ENCODE measurements at regions not wholly inside any gene's neighbourhood (a gene's known extent, or its start where the extent isn't known, plus 50 kb on each side); places are given as distances from the start of the nearest gene placed in this dataset.

- H3K4me3 Mint-ChIP-seq, result no peak overlapping the region
- H3K27ac Mint-ChIP-seq, result no peak overlapping the region
- no peak for DNase-seq
These were observed 409.4 kb downstream of the METTL15 start for GRCh38 chr11:28517621-28518020.

GRCh38 chr11:28514391-28514790, 406.2 kb downstream of the METTL15 start:
- H3K36me3 Mint-ChIP-seq, result no peaks in the 10 kb centered on the region
- no peak overlapping the region for H3K4me3 Mint-ChIP-seq
- H3K27ac Mint-ChIP-seq, result no peak overlapping the region
- no peaks in the 10 kb centered on the region for H3K4me1 Mint-ChIP-seq
- no peaks in the 10 kb centered on the region for H3K27me3 Mint-ChIP-seq (ENCODE audit: low read depth in 3 of 3)
- peaks cover 7 to 45% (median 21%) of the 10 kb centered on the region in 6 donors for H3K9me3 Mint-ChIP-seq
- DNase-seq, result no peak

More at GRCh38 chr11:28517621-28518020, 409.4 kb downstream of the METTL15 start:
- Mint-ChIP-seq H3K27me3 (ENCODE audit: low read depth in 3 of 3) (peaks cover 0 to 2% (median 0%) of the 10 kb centered on the region in 3 donors), H3K4me1 (no peaks in the 10 kb centered on the region), H3K9me3 (peaks cover 11 to 55% (median 15%) of the 10 kb centered on the region in 6 donors), H3K36me3 (no peaks in the 10 kb centered on the region)

GRCh38 chr11:28512143-28512756, 404.1 kb downstream of the METTL15 start:
- Mint-ChIP-seq H3K9me3 (peaks cover 11 to 43% (median 21%) of the 10 kb centered on the region in 6 donors), H3K27ac (no peak overlapping the region), H3K27me3 (ENCODE audit: low read depth in 3 of 3) (no peaks in the 10 kb centered on the region), H3K4me3 (no peak overlapping the region), H3K4me1 (no peaks in the 10 kb centered on the region), H3K36me3 (no peaks in the 10 kb centered on the region)
- DNase-seq, result no peak

DNA sequence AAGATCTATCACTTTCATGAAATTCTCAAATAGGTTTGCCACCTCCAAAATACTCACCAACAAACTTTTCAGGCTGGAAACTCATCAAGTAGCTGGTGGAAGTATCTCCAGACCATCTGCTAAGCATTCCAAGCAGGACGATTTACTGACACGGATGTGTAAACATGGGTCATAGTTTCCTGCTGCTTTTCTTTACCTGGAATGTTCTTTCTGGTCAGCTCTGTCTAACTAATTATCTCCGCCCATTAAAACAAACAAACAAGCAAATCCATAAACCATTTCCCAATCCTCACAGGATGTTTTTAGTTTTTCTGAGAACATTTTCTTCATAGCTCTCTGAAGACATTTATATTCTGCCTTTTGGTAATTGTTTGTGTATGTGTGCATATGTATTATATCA, 397.0 kb downstream of the METTL15 start:
- H3K4me3 Mint-ChIP-seq, result no peak overlapping the region
- H3K36me3 Mint-ChIP-seq, result no peaks in the 10 kb centered on the region
- H3K27ac Mint-ChIP-seq, result no peak overlapping the region
- no peak for DNase-seq
- H3K27me3 Mint-ChIP-seq (ENCODE audit: low read depth in 3 of 3), result peaks cover 0 to 2% (median 1%) of the 10 kb centered on the region in 3 donors
- peaks cover 6 to 26% (median 16%) of the 10 kb centered on the region in 6 donors for H3K9me3 Mint-ChIP-seq
- H3K4me1 Mint-ChIP-seq, result no peaks in the 10 kb centered on the region

GRCh38 chr11:28504555-28505110, 396.4 kb downstream of the METTL15 start:
- DNase-seq, result no peak
- H3K4me1 Mint-ChIP-seq, result no peaks in the 10 kb centered on the region
- H3K9me3 Mint-ChIP-seq, result peaks cover 6 to 30% (median 17%) of the 10 kb centered on the region in 6 donors
- no peaks in the 10 kb centered on the region for H3K36me3 Mint-ChIP-seq
- no peak overlapping the region for H3K4me3 Mint-ChIP-seq
- peaks cover 0 to 2% (median 1%) of the 10 kb centered on the region in 3 donors for H3K27me3 Mint-ChIP-seq (ENCODE audit: low read depth in 3 of 3)
- H3K27ac Mint-ChIP-seq, result no peak overlapping the region

GRCh38 chr11:28495333-28495732, 387.1 kb downstream of the METTL15 start:
- no peaks in the 10 kb centered on the region for H3K4me1 Mint-ChIP-seq
- no peaks in the 10 kb centered on the region for H3K36me3 Mint-ChIP-seq
- peaks cover 4 to 47% (median 13%) of the 10 kb centered on the region in 6 donors for H3K9me3 Mint-ChIP-seq
- H3K27ac Mint-ChIP-seq, result no peak overlapping the region
- no peak for DNase-seq
- peaks cover 0 to 2% (median 0%) of the 10 kb centered on the region in 3 donors for H3K27me3 Mint-ChIP-seq (ENCODE audit: low read depth in 3 of 3)
- no peak overlapping the region for H3K4me3 Mint-ChIP-seq

DNA sequence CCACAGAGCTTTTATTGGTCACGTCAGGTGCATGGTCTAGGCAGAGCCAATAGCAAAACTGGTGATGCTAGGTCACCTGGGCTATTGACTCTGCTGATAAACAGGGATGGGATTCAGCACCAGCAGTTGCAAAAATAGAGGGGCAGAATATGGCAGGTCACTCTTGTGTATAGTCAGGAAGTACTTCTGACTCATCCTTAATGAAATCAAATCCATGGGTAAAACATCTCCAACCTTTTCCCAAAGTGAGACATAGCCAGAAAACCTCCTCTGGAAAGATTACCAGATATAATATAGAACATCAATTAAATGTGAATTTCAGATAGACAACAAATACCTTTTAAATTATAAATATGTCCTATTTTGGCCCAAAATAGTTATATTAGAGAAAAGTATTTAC, 383.2 kb downstream of the METTL15 start:
- Mint-ChIP-seq H3K27ac (no peak overlapping the region), H3K9me3 (peaks cover 3 to 37% (median 15%) of the 10 kb centered on the region in 6 donors), H3K4me1 (no peaks in the 10 kb centered on the region), H3K27me3 (ENCODE audit: low read depth in 3 of 3) (peaks cover 0 to 2% (median 0%) of the 10 kb centered on the region in 3 donors), H3K36me3 (no peaks in the 10 kb centered on the region), H3K4me3 (no peak overlapping the region)
- no peak for DNase-seq

GRCh38 chr11:28490773-28491382, 382.7 kb downstream of the METTL15 start:
- no peak overlapping the region for H3K4me3 Mint-ChIP-seq
- no peak overlapping the region for H3K27ac Mint-ChIP-seq
- H3K27me3 Mint-ChIP-seq (ENCODE audit: low read depth in 3 of 3), result peaks cover 0 to 2% (median 0%) of the 10 kb centered on the region in 3 donors
- H3K4me1 Mint-ChIP-seq, result no peaks in the 10 kb centered on the region
- no peak for DNase-seq
- peaks cover 6 to 37% (median 14%) of the 10 kb centered on the region in 6 donors for H3K9me3 Mint-ChIP-seq
- no peaks in the 10 kb centered on the region for H3K36me3 Mint-ChIP-seq

DNA sequence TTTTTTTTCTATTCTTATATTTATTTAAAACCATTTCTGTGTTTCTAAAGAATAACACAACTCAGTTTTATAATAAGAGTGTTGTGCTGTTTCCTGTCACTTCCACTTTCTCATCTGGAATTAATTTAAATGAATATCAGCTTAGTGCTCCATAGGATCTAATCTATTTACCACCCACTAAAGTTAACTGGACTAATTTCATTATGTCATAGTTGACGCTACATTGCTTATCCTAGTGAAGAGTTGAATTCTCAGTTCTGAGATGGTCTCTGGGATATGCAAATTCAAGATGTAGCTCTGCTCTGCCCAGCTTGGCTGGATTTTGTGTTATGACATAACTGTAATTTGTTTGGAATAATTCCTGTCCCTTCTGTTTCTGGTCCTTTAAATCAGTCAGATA, 380.1 kb downstream of the METTL15 start:
- DNase-seq, result no peak
- H3K4me1 Mint-ChIP-seq, result no peaks in the 10 kb centered on the region
- no peak overlapping the region for H3K4me3 Mint-ChIP-seq
- H3K9me3 Mint-ChIP-seq, result peaks cover 0 to 30% (median 7%) of the 10 kb centered on the region in 6 donors
- H3K36me3 Mint-ChIP-seq, result no peaks in the 10 kb centered on the region
- peaks cover 0 to 2% (median 0%) of the 10 kb centered on the region in 3 donors for H3K27me3 Mint-ChIP-seq (ENCODE audit: low read depth in 3 of 3)
- H3K27ac Mint-ChIP-seq, result no peak overlapping the region

GRCh38 chr11:28483072-28483867, 375.1 kb downstream of the METTL15 start:
- H3K27me3 Mint-ChIP-seq (ENCODE audit: low read depth in 3 of 3), result peaks cover 0 to 2% (median 0%) of the 10 kb centered on the region in 3 donors
- H3K27ac Mint-ChIP-seq, result no peak overlapping the region
- peaks cover 0 to 13% (median 8%) of the 10 kb centered on the region in 6 donors for H3K9me3 Mint-ChIP-seq
- H3K4me3 Mint-ChIP-seq, result no peak overlapping the region
- DNase-seq, result no peak
- no peaks in the 10 kb centered on the region for H3K4me1 Mint-ChIP-seq
- no peaks in the 10 kb centered on the region for H3K36me3 Mint-ChIP-seq

- H3K27ac Mint-ChIP-seq, result no peak overlapping the region
- H3K4me1 Mint-ChIP-seq, result no peaks in the 10 kb centered on the region
- H3K36me3 Mint-ChIP-seq, result no peaks in the 10 kb centered on the region
- peaks cover 2 to 13% (median 9%) of the 10 kb centered on the region in 6 donors for H3K9me3 Mint-ChIP-seq
- no peak overlapping the region for H3K4me3 Mint-ChIP-seq
- no peak for DNase-seq
- H3K27me3 Mint-ChIP-seq (ENCODE audit: low read depth in 3 of 3), result peaks cover 0 to 2% (median 0%) of the 10 kb centered on the region in 3 donors
These were observed 374.5 kb downstream of the METTL15 start for GRCh38 chr11:28482666-28483065.

GRCh38 chr11:28481616-28482480, 373.7 kb downstream of the METTL15 start:
- no peak for DNase-seq
- H3K4me1 Mint-ChIP-seq, result no peaks in the 10 kb centered on the region
- H3K4me3 Mint-ChIP-seq, result no peak overlapping the region
- peaks cover 4 to 13% (median 9%) of the 10 kb centered on the region in 6 donors for H3K9me3 Mint-ChIP-seq
- no peaks in the 10 kb centered on the region for H3K36me3 Mint-ChIP-seq
- H3K27me3 Mint-ChIP-seq (ENCODE audit: low read depth in 3 of 3), result peaks cover 0 to 2% (median 0%) of the 10 kb centered on the region in 3 donors
- H3K27ac Mint-ChIP-seq, result no peak overlapping the region

GRCh38 chr11:28480406-28480805, 372.2 kb downstream of the METTL15 start:
- H3K4me1 Mint-ChIP-seq, result no peaks in the 10 kb centered on the region
- H3K4me3 Mint-ChIP-seq, result no peak overlapping the region
- H3K36me3 Mint-ChIP-seq, result no peaks in the 10 kb centered on the region
- peaks cover 0 to 2% (median 0%) of the 10 kb centered on the region in 3 donors for H3K27me3 Mint-ChIP-seq (ENCODE audit: low read depth in 3 of 3)
- no peak overlapping the region for H3K27ac Mint-ChIP-seq
- DNase-seq, result no peak
- peaks cover 0 to 17% (median 9%) of the 10 kb centered on the region in 6 donors for H3K9me3 Mint-ChIP-seq
